GM23338 (cell line): ENCODE measurements at regions not wholly inside any gene's neighbourhood (a gene's known extent, or its start where the extent isn't known, plus 50 kb on each side); places are given as distances from the start of the nearest gene placed in this dataset.

ENCODE experiments used
- CREB1 ChIP-seq: fragments of 250-450 bp; sonication (Bioruptor Pico); IDR thresholded peaks from 2 replicates; pipeline ENCODE4 v1.5.0; 2020; ENCODE audit warnings: low read depth, mild to moderate bottlenecking, moderate library complexity
- CTCF ChIP-seq, 2 experiments: fragments of 200-600 bp in 1 of 2; sonication (generic) in 1 of 2; conservative IDR thresholded peaks; 2 replicates each; pipeline versions ENCODE4 v1.5.1 to v1.6.1; 2016 to 2017; ENCODE audit warnings: antibody characterized with exemption in 2 of 2, low read depth in 2 of 2, mild to moderate bottlenecking in 2 of 2, moderate library complexity in 1 of 2
- ETS1 ChIP-seq: IDR thresholded peaks from 2 replicates; pipeline ENCODE4 v1.6.1; 2016; ENCODE audit warnings: antibody characterized with exemption
- POLR2AphosphoS5 ChIP-seq: IDR thresholded peaks from 2 replicates; pipeline ENCODE4 v1.6.1; 2016; ENCODE audit warnings: antibody characterized with exemption, low read depth
- REST ChIP-seq: IDR thresholded peaks from one replicate; pipeline ENCODE4 v1.6.1; 2018; ENCODE audit warnings: antibody characterized with exemption; ENCODE audit not compliant: unreplicated experiment

GRCh38 chr14:34041220-34041619, 90.3 kb upstream of the EGLN3 start:
- TF ChIP-seq CTCF (conservative IDR thresholded peaks at IDR 0.05; ENCODE audit: low read depth in 2 of 2) (no peak), CREB1 (CRISPR knock-in tag) (no peak), ETS1 (no peak), POLR2AphosphoS5 (no peak), REST (no peak)
